22Rv1 (cell line): ENCODE measurements at regions not wholly inside any gene's neighbourhood (a gene's known extent, or its start where the extent isn't known, plus 50 kb on each side); places are given as distances from the start of the nearest gene placed in this dataset.

ENCODE experiments used
- CTCF ChIP-seq: fragments of 450-650 bp; IDR thresholded peaks from 2 replicates; pipeline ENCODE4 v1.5.1; 2017; ENCODE audit warnings: mild to moderate bottlenecking
- ZFX ChIP-seq: fragments of 450-650 bp; IDR thresholded peaks from 2 replicates; pipeline ENCODE4 v1.6.1; 2017; ENCODE audit warnings: antibody characterized with exemption, borderline replicate concordance

GRCh38 chr16:26762594-26762993, 304.1 kb upstream of the C16orf82 start:
- TF ChIP-seq CTCF (no peak), ZFX (no peak)
